ENCODE measurements at regions not wholly inside any gene's neighbourhood (a gene's known extent, or its start where the extent isn't known, plus 50 kb on each side); places are given as distances from the start of the nearest gene placed in this dataset.
"Not testable (repeated sequence)": the region's sequence is repeated elsewhere in the genome, so short reads cannot be mapped to it uniquely, and the experiment has no call there.

- no peak for DNase-seq
These were observed 91.9 kb upstream of the SH3PXD2B start for GRCh38 chr5:172546196-172546595.

- no peak for DNase-seq
These were observed 91.0 kb upstream of the SH3PXD2B start for GRCh38 chr5:172545291-172545801.

GRCh38 chr5:172544371-172545095, 90.2 kb upstream of the SH3PXD2B start:
- no peak for DNase-seq

DNA sequence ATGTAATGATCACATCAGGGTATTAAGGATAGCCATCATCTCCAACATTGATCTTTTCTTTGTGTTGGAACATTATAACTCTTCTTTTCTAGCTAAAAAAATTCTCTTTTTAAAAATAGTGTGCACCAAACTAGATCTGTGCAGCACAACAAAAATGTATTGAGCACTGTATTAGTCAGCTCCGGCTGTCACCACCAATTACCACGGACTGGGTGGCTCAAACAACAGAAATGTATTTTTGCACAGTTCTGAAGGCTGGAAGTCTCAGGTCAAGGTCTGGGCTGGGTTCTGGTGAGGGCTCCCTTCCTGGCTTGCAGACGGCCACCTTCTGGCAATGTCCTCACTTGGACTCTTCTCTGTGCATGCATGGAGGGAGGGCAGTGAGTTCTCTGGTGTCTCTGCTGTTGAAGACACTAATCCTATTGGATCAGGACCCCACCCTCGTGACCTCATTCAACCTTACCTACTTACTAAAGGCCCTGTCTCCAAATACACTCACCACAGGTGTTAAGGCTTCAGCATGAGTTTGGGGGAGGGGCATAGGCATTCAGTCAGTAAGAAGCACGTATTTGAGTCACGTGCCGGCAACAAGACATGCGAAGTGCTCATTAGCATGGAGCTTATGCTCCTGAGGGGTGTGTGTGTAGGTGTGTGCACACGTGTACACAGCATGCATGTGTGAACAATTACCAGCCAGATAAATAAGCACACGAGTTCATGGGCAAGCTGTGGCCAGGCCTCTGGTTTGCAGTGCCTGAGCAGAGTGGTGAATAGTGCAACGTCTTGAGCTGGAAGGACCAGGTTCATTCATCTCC, 89.4 kb upstream of the SH3PXD2B start:
- no peak for DNase-seq

DNA sequence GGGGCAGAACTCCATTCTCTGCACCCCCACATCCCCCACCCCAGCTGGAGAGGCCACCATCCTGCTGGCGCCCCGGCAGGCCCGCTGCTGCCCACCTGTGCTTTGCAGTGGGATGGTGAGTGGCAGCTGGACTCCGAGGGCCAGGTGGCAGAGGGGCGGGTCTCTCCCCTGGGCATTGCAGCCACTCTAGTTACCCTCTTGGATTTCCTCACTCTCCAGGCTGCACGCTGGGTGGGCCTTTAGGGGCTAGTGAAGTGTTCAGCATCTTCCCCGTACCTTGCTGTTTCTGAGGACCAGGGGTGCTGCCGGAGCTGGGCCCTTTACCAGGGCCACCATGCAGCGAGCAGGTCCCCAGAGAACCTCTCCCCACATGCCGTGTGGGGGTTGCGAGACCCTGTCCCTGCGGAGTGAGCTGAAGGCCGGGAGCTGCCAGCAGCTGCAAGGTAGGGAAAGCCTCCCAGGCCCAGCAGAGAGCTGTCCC, 88.4 kb upstream of the SH3PXD2B start:
- no peak for DNase-seq

GRCh38 chr5:172541773-172542136, 87.4 kb upstream of the SH3PXD2B start:
- DNase-seq: no peak

GRCh38 chr5:172541099-172541772, 86.9 kb upstream of the SH3PXD2B start:
- no peak for DNase-seq

DNA sequence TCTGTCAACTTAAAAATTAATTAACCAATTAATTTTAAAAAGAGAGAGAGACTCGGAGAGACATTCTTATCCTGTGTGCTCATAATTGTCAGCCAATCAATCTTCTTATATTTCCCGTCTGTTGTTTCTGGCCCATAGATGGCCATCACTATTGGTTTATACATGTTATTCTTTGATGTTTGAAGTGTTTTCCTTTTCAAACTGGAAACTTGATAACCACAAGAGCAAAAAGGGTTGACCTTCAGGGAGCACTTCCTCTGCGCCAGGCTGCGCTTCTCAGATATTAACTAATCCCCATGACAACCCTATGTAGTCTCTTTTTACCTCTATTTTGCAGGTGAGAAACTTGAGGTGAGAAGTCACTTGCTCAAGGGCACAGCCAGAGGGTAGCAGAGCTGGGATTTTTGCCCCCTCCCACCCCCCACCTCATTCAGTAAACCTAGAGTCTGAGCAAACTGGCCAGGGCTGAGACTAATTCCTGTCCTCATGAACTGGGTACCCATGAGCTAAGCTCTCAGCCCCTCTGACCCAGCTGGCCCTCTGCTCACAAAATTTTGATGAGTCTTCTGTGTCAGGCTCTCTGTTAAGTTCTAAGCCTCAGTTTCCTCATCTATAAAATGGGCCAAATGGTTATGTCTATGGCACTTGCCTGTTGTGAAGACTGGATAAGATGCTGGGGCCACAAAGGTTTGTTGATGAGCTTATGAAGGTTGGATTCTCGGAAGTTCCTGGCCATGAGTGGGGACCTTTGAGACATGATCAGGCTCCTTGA, 86.0 kb upstream of the SH3PXD2B start:
- DNase-seq: no peak

GRCh38 chr5:172535108-172535445, 80.8 kb upstream of the SH3PXD2B start:
- DNase-seq: no peak

DNA sequence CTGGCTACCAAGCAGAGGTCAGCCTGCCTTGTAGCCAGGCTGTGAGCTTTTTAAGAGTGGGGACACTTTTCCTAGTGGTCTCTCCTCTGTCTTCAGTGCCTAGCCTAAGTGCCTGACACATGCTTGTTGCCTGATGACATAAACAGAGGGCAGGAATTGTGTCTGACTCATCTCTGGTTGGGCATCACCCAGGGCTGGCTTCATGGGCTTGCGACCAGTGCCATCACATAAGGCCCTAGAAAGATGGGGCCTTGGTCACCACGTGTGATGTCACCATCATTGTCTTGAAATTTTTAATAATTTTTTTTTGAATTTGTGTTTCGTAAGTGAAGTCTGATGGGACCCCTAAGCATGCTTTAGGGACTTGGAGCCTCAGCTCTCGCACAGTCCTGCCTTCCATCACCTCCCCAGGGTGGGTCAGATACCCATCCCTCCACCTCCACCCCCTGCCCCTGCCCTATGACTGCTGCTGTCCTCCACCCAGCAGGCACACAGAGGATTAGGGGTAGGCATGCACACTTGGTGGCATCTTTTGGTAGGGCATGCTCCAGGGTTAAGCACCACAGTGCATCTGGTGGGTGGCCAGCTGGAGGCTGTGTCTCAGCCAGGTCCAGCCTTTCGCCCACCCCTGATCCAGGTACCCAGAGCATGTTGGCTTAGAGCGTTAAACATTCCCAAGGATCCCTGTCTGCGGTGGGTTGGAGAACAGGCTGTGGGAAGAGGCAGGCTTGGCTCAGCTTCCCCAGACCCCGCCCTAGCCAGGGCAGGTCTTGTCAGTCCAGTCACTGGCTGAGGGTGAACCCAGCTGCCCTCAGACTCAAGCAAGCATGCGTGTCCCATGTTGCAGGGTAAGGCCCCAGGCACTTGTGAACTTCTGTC, 80.1 kb upstream of the SH3PXD2B start:
- DNase-seq: no peak

DNA sequence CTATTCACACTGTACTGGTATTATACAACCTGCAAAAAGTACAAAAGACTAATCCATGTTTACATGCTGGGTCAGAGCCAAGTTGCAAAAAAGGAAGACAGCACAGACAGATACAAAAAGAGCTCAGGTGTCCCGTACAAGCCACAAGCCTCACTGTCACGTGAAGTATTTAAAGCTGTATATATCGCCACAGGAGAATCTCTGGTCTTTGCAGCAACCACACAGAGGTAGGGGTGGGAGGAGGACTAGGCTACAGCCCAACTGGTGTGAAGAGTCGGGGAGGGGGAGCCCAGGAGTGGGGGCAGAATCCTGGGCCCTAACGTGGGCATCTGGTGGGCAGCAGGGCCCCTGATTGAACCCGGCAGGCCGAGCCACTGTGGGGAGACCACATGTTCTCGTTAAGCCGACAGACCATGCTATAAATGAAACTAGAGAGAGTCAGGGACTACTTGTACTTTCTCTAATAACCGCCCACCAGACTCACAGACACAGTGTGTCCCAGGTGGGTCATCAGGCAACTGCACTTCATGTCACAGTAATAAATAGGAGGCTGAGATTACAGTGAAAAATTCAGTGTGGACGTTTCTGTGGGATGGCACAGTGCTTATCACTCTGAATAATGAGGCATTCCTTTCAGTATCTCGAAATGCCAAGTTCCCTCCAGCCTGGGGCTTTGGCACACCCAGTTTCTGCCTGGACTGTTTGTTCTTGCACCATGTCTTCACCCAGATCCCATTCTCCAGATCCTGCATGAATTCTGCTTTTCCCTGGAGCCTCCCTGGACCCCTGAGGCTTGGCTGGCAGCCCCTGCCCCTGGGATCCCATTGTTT, 79.3 kb upstream of the SH3PXD2B start:
- no peak for DNase-seq

- DNase-seq: no peak
These were observed 78.7 kb upstream of the SH3PXD2B start for GRCh38 chr5:172533058-172533398.

DNA sequence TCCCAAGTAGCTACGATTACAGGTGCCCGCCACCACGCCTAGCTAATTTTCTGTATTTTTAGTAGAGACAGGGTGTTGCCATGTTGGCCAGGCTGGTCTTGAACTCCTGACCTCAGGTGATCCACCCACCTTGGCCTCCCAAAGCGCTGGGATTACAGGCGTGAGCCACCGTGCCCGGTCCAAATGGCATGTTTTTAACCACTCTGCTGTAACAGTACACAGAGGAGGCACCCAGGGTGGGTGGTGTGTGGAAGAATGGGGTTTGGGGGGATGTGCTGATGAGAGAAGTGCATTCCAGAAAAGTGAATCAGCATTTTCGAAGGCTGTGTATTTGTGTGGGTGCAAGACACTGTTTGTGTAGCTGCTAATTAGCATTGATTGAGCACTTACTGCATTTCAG, 78.1 kb upstream of the SH3PXD2B start:
- not testable (repeated sequence) for DNase-seq

DNA sequence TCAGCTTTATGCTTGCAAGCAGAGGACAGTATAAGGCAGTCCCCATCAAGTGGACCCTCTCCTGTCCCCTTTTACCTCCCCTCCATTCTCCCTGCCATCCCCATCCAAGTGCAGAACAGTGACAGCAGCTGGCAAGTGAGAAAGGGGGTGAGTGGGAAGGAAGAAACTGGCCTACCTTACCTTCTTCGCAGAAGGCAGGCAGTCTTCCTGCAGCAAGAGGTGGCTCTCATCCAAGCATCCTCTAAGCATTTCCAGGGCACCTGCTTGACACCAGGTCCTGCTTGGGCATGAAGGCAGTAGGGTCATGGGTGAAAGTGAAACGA, 77.3 kb upstream of the SH3PXD2B start:
- DNase-seq: no peak

GRCh38 chr5:172530878-172531703, 76.8 kb upstream of the SH3PXD2B start:
- no peak for DNase-seq

- DNase-seq: no peak
These were observed 76.1 kb upstream of the SH3PXD2B start for GRCh38 chr5:172530406-172530805.

DNA sequence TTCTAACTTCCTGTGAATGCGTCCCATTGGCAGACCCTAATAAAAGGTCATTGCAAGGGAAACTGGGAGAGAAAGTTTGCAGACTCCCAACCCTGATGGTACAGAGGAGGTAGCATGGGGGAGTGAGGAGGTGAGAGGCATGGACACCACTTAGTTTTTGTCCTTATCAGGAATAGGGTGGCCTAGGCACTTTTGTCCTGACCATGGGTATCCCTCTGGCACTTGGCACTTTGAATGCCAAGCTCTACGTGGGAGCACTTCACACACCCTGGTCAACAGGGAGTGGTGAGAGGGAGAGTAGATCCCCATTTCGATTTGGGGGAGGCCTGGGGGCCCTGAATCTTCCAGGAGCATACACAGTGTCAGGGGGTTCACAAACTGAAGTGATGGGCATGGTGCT, 75.6 kb upstream of the SH3PXD2B start:
- no peak for DNase-seq

DNA sequence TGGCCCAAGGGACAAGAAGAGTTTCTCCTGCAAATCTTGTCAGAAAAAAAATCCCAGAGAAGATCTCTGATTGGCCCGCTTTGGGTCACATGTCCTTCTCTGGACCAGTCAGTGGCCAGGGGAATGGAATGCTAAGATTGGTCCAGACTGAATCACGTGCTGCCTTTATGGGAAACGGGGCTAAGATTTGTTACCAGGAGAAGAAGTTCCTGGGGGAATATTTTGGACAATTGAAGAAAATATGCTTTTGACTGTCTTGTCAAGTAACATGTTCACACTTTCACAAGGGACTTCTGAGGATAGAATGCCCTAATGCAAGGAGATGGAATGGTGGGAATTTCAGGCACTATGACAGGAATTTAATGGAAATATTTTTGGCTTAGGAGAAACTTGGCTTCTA, 74.1 kb upstream of the SH3PXD2B start:
- no peak for DNase-seq

DNA sequence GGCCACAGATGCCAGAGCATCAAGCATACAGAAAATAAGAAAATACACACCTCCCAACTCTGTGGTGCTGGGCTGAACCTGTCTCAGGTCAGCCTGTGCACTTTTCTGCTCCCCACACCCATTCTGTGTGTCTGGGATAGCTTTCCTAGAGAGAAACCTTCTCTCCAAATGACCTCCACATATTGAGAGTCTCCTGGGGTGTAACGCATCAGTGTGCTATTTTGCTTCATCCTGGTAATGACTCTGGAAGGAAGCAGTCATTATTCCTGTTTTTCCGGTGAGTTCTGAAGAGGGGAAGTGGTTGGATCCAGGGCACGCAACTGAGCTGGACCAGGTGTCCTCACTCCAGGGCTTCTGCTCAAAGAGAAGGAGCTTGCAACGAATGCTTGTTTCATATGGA, 73.2 kb upstream of the SH3PXD2B start:
- DNase-seq: no peak

DNA sequence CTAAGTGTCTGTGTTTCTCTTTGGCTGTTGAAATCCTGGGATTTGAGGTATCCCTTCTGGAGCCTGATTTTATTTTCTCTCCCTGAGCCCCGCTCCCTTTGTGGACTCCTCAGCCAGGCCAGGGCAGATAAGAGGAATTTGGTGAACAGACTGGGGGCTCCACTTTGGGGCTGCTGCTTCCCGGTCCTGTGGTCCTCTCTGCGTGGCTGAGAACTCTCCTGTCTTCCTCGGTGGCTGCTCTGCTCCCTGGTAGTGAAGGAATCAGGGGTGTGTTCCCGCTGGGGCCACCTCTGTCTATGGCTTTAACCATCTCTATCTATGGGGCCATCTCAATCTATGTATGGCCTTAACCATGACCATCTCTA, 71.7 kb upstream of the SH3PXD2B start:
- no peak for DNase-seq
